ENCODE measurements at regions not wholly inside any gene's neighbourhood (a gene's known extent, or its start where the extent isn't known, plus 50 kb on each side); places are given as distances from the start of the nearest gene placed in this dataset.

GRCh38 chr11:26019386-26019785 lies 312.5 kb upstream of the ANO3 start:
- TF ChIP-seq, protein P1, sequence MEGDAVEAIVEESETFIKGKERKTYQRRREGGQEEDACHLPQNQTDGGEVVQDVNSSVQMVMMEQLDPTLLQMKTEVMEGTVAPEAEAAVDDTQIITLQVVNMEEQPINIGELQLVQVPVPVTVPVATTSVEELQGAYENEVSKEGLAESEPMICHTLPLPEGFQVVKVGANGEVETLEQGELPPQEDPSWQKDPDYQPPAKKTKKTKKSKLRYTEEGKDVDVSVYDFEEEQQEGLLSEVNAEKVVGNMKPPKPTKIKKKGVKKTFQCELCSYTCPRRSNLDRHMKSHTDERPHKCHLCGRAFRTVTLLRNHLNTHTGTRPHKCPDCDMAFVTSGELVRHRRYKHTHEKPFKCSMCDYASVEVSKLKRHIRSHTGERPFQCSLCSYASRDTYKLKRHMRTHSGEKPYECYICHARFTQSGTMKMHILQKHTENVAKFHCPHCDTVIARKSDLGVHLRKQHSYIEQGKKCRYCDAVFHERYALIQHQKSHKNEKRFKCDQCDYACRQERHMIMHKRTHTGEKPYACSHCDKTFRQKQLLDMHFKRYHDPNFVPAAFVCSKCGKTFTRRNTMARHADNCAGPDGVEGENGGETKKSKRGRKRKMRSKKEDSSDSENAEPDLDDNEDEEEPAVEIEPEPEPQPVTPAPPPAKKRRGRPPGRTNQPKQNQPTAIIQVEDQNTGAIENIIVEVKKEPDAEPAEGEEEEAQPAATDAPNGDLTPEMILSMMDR (IDR thresholded peaks at IDR 0.05), result no peak
- no peak for TF ChIP-seq POLR2A (IDR thresholded peaks at IDR 0.05)
- no peak for TF ChIP-seq POLR2AphosphoS5 (IDR thresholded peaks at IDR 0.05)
